OCI-LY7 (cell line): ENCODE measurements at regions not wholly inside any gene's neighbourhood (a gene's known extent, or its start where the extent isn't known, plus 50 kb on each side); places are given as distances from the start of the nearest gene placed in this dataset.
"Not testable (repeated sequence)": the region's sequence is repeated elsewhere in the genome, so short reads cannot be mapped to it uniquely, and the experiment has no call there.

ENCODE experiments used
- CTCF ChIP-seq: fragments of 200-600 bp; sonication (generic); conservative IDR thresholded peaks from 2 replicates; pipeline ENCODE4 v1.5.1; 2014; ENCODE audit warnings: mild to moderate bottlenecking, antibody characterized with exemption, low read length, moderate library complexity, mixed read lengths
- EZH2phosphoT487 ChIP-seq: fragments of 200-600 bp; sonication (generic); IDR thresholded peaks from 2 replicates; pipeline ENCODE4 v1.6.1; 2018; ENCODE audit warnings: low read depth, borderline replicate concordance, mild to moderate bottlenecking, mixed run types, antibody characterized with exemption, low read length, moderate library complexity, mixed read lengths

- not testable (repeated sequence) for TF ChIP-seq CTCF, EZH2phosphoT487
These were observed 174.6 kb downstream of the SPIN4 start for GRCh38 chrX:63176578-63176977.
